ENCODE measurements at regions not wholly inside any gene's neighbourhood (a gene's known extent, or its start where the extent isn't known, plus 50 kb on each side); places are given as distances from the start of the nearest gene placed in this dataset.

DNA sequence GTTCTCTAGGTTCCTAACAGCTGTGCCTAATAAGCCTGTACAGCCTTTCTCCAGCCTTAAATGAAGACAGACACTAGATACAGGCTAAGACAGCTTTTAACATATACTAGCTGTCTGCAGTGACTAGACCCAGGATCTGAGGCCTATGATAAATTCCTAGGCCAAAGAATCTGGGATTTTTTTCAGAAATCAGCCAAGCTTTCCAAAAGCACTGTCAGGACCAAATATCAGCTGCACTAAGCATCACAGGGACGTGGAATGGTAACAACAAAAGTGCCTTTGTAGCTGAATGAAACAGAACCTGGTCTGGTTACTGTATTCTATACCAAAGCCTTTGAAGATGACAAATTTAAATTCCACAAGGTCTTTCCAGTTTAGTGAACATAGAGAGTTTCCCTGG is 77.9 kb upstream of the DOCK9 start:
- DNase-seq, result no peak

DNA sequence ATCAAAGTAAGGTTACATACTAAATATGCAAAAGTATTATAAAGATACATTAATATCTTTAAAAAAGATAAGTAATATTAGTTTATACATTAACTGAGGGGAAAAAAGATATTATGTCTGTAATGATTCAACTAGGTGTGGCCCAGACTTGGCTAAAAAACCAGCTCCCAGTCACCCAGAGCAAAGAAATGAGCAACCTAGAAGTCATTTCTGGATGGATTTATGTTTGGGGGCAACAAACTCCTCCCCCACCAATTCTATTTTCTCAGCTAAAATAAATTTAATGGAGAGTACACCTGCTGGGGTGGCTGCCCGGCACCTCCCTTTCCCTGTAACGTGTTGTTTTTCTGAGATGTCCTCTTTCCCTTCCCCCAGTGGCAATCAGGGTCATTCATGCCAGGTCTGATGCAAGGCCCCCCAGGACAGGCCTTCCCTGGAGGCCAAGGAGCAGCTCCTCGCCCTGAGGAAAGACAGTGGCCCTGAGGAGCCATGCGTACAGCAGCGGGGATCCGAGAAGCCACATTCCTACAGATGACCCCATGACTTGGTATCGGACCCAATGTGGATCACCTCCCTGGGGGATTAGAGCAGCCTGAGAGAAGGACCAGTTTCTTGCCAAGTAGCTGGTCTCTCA is 78.6 kb upstream of the DOCK9 start:
- DNase-seq, result no peak

DNA sequence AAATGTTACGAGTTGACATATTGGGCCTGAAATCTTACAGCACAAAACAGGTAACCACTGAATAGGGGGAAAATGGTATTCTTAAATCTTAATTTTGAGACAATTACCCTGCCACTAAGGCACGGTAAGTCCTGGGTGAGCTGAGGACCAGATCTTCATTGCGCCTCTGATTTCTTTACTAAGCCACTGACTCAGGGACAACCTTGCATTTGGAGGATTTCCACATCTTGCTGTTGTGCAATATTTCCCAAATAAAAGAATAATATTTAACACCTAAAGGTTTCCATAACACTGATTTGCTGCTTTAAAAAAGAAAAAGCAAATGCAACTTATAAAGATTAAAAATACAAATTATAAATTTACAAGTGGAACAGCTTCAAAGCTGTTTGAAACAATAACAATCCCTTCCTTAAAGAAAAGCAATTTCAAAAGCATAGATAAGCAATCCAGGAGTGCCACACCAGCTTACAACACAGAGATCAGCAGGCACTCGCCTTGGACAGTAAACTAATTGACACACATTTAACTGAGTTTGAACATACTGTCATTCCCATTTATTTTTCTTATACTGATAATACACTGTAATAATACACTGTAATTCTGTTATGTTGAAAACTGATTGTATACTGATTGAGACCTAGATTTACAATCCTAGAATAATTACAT is 79.6 kb upstream of the DOCK9 start:
- DNase-seq, result no peak

DNA sequence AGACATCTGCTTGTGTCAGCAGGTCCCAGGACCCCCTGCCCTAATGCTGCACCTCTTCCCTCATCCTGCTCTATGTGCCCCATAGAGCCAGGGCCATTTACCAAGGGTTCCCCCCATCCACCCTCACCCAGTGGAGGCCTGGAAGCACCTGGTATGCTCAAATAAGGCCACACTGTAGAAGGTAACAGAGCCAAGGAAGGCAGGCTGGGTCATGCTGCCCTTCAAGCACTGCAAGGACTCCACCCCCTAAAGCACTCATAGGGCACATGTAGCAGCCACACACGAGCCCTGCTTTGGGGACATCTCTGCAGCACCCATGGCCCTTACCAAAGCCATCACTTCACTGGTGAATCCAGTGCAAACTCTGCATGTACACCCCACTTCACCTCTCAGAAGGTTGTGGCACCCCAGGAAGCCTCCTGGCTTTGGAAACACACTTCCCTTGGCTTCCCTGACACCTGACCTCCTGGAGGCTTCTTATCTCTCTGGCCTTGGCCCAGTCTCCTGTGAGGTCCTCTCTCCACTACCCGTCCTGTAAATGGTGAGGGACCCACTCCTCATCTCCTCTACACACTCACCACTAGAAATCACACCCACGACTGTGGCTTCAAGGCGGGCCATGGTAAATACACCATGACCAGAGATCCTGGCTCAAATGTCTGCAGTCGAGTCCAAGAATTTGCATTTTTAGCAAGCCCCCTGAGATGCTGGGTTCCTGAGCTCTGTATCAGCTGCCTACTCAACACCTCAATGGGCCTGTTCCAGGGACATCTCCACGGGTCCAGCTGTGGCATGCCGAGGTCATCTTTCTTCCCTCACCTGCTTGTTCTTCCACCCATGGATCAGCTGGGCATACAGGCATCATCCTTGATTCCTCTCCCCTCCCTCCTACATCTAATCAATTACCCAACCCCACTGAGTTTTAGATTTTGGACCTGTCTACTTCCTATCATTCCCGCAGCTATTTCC is 80.9 kb upstream of the DOCK9 start:
- DNase-seq, result no peak

DNA sequence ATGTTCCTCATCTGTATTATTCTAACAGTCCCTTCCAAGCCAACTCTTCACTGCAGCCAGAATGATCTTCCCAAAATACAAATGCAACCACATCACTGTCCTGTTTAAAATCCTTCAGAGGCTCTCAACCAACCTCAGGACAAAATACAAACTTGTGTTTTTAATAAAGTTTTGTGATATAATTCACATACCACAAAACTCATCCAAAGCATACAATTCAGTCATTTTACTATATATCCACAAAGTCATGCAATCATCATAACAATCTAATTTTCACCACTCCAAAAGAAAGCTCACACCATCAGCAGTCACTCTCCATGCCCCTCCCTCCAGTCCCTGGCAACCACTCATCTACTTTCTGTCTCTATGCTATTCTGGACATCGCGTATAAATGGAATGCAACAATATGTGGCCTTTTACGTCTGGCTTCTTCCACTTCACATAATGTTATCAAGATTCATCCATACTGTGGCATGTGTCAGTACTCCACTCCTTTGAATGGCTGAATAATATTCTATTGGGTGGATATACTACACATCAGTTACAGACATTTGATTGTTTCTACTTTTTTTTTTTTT is 81.7 kb upstream of the DOCK9 start:
- DNase-seq, result no peak

DNA sequence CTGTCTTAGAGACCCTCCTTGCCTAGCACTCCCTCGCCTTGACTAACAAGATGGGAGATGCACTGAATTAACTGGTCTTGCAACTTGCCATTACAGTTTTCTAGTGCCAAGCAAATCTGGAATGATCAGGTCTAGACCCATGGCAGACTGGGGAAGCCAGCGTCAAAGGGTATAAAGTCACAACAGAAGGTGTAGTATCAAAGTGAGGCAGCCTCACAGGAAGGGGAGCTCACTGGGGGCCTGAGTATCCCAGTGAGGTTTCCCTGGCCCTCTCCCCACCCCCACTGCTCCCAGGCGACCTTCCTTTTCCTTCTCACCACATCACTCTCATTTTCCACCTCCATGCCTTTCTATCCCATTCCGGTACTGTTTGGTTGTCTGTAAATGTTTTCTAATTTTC is 83.5 kb upstream of the DOCK9 start:
- DNase-seq, result no peak

DNA sequence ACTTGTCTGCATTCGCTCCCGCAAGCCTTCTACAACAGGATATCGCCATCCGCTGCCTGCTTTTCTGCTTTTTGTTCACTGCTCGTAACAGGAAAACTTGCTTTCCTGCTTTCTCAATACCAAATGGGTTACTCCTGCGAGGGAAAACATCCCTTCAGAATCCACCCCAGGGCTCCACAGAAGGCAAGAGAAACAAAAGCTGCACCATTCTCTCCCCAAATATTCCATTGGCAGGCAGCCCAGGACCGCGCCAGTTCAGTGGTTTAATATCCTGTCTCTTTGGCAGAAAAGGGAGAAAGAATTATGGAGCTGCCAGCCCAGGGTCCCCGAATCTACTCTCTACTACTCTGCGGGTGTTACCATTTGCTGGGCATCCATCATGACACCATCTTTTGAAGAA is 84.7 kb upstream of the DOCK9 start:
- DNase-seq, result no peak

DNA sequence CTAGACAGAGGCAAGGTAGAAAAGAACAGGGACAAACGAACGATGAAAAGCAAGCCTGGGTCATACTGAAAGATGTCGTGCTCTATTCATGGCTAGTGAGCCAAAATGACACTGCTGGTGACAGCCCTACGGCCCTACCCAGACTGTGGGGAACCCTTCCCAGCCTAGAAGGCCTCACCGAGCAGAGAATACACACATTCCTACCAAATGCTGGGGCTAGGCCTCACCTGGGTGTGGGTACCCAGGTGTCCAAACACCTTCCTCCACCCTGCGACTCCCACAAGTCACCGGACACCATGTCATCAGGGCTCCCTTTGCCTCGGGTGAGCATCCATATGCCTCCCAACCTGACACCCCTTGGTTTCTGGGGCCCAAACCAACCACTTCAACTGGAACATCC is 85.3 kb upstream of the DOCK9 start:
- DNase-seq, result no peak

DNA sequence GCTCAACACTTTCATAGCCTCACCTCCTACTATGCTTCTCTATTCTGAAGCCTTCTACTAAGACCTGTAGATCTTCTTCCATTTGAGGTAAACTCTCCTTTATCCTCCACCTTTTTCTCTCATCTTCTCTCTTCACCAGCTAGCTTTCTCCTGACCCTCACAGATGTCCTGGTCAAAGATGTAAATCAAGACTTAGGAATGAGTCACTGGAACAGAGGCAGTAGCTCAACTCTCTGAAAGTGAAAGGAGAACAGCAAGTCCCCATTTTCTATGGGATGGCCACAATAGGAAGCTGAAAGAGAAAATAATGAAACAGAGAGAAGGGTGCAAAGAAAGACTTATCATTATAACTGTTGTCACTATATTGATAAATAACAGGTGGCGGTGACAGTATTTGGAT is 86.1 kb upstream of the DOCK9 start:
- DNase-seq, result no peak

DNA sequence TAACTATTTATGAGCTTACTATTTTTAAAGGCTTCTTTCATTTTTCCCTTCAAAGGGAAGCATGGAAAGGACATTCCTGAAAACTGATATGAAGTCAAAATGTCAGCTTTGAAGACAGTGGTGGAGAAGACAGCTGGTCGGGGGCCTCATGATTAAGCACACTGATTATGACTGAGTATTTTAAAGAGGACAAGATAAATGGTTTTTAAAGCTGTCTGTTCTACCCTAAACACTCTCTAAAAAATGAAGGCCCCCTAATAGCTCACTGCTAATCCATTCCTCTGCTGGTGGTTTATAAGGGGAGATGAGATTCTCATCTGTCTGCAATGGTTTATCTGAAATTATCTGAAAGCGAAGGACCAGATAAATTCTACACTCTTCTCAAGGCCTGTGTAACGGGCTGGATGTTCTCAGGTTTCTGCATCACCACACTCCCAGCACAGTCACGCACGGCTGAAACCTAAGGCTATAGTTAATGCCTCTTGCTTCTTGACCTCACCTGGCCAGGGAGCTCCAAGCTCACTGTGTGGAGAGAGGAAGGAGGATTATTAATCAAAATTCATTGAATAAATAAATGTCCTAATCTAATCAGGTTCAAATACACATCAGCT is 86.9 kb upstream of the DOCK9 start:
- no peak for DNase-seq

DNA sequence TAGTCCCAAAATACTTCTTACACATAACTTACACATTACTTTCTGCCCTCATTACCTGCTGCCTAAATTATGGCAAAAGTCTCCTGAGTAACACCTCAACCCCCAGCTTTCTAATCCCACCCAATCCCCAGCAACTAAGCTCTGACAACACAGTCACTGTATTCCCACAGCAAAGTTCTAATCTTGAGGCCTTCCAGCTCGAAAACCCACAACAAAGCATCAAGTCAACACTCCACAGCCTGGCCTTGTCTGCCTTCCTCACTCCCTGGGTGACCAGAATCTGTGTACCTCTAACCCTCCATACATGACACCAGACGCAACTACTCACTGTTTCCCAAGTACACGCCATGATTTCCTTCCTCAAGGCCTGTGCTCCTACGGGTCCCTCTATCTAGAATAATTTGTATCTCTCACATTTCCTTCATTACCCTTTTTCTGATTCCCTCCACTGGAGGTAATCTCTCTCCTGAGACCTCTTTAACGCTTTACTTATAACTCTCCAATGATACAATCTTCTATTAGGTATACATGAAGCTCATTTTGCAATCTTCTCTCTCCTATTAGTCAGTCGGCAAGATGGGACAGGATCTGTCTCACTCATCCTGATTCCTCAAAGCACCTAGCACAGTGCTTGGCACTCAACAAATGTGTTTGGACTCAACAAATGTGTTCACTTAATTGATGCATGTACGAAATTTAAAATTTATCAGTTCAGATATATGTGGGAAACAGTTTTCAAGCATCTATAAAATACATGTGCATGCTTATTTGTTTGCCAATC is 87.6 kb upstream of the DOCK9 start:
- DNase-seq, result no peak

DNA sequence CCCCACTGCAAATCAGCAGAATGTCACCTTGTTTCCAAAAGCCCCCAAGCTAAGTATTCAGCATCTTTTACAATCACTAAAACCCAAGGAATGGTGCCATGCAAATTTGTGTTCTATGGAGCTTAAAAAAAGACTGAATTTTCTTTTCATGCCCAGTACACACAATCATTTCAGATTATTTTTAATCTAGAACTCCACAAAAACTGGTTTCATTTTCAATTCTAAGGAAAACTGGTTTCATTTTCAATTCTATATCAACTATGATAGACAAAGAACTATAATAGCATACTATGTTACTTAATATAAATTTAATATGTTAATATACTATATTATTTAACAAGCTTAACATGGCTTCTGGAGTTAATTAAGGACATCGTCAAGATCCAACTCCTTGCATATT is 88.4 kb upstream of the DOCK9 start:
- no peak for DNase-seq

DNA sequence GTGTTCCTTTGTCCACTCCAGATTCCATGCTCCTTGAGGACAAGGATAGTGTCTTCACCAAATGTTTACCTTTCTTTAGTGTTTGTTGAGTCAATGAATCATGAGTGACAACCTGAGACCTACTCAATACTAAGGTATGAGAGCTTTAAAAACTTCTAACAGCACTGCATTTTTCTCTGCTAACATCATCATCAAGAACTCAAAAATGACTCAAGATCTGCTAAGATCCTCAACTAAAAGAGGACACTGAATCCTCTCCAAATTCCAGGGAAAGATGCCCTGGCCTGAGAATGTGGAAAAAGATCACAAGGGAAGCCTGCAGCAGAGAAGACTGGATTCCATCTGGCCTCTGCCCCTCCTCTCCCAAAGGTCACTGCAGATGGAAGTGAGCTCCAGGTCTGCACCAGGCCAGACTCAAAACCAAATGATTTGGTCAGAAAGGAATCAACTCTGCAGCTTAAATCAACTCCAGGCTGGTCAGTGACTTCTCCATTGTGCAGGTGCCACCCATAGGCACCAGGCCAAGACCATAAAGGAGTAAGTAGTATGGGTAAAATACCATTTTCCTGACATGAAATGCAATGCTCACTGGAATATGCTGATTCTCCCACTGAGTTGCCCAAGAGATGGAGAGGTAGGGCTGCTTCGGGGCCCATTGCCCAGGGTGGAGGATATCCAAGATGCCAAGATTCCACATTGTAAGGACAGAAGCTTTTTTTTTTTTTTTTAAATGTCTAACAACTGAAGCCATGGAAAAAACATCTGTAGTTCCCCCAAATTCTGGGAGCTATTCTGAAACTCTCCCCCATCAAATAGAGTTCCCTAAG is 89.5 kb upstream of the DOCK9 start:
- DNase-seq, result no peak

DNA sequence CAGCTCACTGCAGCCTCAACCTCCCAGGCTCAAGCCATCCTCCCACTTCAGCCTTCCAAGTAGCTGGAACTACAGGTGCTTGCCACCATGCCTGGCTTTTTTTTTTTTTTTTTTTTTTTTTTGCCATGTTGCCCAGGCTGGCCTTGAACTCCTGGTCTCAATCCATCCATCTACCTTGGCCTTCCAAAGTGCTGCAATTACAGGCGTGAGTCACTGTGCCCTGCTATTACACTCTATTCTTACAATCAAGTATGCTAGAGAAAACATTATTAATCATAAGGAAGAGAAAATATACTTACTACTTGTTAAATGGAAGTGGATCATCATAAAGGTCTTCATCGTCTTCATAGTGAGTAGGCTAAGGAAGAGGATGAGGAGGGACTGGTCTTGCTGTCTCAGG is 93.3 kb upstream of the DOCK9 start:
- no peak for DNase-seq

DNA sequence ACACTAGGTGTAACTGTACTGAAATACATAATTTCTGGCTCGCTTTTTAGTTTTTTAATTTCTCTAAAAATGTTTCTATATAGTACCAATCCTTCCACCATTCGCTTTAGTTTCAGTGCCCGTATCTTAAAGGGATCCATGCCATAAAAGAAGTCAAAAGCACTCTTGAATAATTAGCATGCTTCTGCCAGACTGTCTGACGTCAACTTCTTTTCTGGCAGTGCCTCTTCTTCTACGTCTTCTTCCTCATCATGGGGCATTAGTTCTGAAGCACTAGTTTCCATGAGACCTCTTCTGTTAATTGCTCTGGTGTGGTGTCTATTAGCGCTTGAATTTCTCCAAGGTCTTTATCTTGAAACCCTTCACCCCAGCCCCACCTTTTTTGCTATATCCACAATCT is 93.8 kb upstream of the DOCK9 start:
- DNase-seq, result no peak

DNA sequence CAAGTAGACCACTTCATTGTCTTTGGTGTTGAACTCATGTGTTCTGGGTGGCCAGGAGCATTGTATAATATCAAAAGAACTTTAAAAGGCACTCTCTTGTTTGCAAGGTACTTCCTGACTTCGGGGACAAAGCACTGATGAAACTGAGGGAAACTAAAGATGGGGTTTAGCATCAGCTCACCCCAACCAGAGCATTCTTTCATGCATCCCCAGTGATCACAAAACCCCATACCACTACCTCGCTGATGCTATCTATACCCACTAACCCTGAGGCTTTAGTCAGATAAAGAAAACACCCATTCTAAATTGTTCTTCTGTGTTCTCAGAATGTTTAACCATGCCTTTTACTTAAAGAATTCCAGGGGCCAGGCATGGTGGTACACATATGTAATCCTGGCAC is 94.5 kb upstream of the DOCK9 start:
- DNase-seq, result no peak

DNA sequence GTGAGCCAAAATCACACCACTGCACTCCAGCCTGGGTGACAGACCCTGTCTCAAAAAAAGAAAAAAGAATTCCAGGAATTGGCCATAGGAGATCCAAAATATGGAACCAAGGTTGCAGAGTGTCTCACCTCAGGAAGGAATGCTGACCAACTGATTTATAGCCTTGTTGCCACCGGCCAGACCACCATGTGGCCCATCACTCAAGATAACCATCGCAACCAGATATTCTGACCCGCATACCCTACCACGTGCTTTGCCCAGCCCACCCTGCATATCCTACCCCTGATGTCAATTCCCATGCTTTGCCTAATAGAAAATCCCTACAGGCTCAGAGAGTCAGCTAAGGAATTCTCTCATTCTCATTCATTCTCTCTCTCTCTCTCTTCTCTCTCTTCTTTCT is 95.1 kb upstream of the DOCK9 start:
- DNase-seq, result no peak

DNA sequence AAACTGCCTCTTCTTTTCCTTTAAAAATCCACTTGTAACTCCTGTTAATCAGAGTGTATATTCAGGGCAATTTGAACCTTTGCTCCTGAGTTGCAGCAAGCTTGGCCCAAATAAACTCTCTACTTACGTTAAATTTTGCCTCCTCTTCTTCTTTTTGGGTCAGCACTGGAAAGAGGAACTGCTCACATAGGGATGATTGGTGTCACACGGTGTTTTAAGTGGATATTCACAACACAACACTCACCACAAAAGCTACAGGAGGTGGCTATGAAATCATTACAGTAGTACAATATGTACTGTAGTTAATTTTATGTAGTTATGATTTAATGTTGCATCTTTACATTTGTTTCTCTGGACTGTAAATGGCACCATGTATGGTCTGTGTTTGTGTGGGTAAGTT is 96.8 kb upstream of the DOCK9 start:
- DNase-seq, result no peak

DNA sequence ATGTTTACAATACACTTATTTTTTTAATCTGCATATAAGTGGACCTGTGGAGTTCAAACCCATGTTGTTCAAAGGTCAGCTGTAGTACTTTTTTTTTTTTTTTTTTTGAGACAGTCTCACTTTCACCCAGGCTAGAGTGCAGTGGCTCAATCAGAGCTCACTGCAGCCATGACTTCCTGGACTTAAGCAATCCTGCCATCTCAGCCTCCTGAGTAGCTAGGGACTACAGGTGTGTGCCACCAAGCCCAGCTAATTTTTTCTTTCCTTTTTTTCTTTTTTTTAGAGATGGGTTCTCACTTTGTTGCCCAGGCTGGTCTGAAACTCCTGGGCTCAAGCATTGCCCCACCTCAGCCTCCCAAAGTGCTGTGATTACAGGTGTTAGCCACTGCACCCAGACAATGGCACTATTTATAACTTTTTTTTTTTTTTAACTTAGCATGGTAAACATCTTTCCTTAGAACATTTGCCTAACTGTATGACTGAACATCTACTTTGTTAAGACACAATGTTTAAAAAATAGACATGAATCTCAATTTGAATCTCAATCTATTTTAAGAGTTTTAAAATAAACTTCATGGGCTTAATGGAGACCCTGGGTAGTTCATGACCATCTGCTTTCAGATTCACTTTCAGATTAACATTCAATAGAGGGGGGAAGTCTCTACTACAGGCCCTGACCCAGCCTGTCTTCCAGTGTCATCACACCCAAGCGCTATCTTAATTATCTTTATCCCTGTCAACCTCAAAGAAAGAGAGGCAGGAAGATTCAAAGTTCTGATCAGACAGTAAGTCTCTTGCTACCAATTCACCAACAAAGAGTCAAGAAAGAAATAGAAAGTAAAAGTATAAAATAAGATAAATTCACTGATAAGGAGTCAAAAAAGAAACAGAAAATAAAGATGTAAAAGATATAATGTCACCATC is 97.7 kb upstream of the DOCK9 start:
- DNase-seq, result no peak
